H1 (cell line): ENCODE measurements at regions not wholly inside any gene's neighbourhood (a gene's known extent, or its start where the extent isn't known, plus 50 kb on each side); places are given as distances from the start of the nearest gene placed in this dataset.

Source experiments
- BRCA1 ChIP-seq: IDR thresholded peaks from 2 replicates; pipeline ENCODE4 v1.6.1; 2012; ENCODE audit warnings: low read depth, low read length, improper control_type of control experiment
- CBX5 ChIP-seq: fragments of 300-800, 300-1000 bp; sonication (generic); IDR thresholded peaks from 2 replicates; pipeline ENCODE4 v1.7.1; 2016; ENCODE audit warnings: antibody characterized with exemption, low read length, low read depth
- CHD7 ChIP-seq: fragments of 300-600 bp; sonication (generic); IDR thresholded peaks from 2 replicates; pipeline ENCODE4 v1.7.1; 2012; ENCODE audit warnings: low read length, moderate library complexity, mild to moderate bottlenecking, inconsistent platforms; ENCODE audit not compliant: insufficient replicate concordance
- GTF2F1 ChIP-seq: IDR thresholded peaks from 2 replicates; pipeline ENCODE4 v1.6.1; 2012; ENCODE audit warnings: low read depth, low read length, improper control_type of control experiment, borderline replicate concordance
- KDM4A ChIP-seq: IDR thresholded peaks from one replicate; pipeline ENCODE4 v1.7.1; 2012; ENCODE audit warnings: low read depth, mild to moderate bottlenecking, moderate library complexity, low read length, inconsistent platforms; ENCODE audit not compliant: severe bottlenecking
- SAP30 ChIP-seq: fragments of 300-600 bp; sonication (generic); IDR thresholded peaks from 2 replicates; pipeline ENCODE4 v1.7.1; 2012; ENCODE audit warnings: low read length, moderate library complexity, mild to moderate bottlenecking, inconsistent platforms; ENCODE audit not compliant: insufficient read depth, insufficient replicate concordance
- SIN3A ChIP-seq, 2 experiments: IDR thresholded peaks in 1 of 2; conservative IDR thresholded peaks in 1 of 2; 2 replicates each; pipeline ENCODE4 v1.6.1; 2011 to 2012; ENCODE audit warnings: low read length in 2 of 2, improper control_type of control experiment in 1 of 2, low read depth in 1 of 2, mild to moderate bottlenecking in 1 of 2
- SP1 ChIP-seq: IDR thresholded peaks from 2 replicates; pipeline ENCODE4 v1.6.1; 2011; ENCODE audit warnings: low read depth, low read length
- SRF ChIP-seq: IDR thresholded peaks from 2 replicates; pipeline ENCODE4 v1.6.1; 2011; ENCODE audit warnings: mild to moderate bottlenecking, low read depth, low read length, moderate library complexity
- SUZ12 ChIP-seq: fragments of 200-600 bp; sonication (generic); IDR thresholded peaks from 2 replicates; pipeline ENCODE4 v1.6.1; 2012; ENCODE audit warnings: mild to moderate bottlenecking, inconsistent platforms, low read length, moderate library complexity, mixed read lengths
- USF2 ChIP-seq: IDR thresholded peaks from 2 replicates; pipeline ENCODE4 v1.6.1; 2011; ENCODE audit warnings: low read length, improper control_type of control experiment

GRCh38 chr21:16205527-16205926 lies 475.7 kb downstream of the USP25 start (continued):
- TF ChIP-seq CHD7 (no peak), SUZ12 (no peak), GTF2F1 (no peak), SP1 (no peak), CBX5 (no peak), KDM4A (no peak), SAP30 (no peak), BRCA1 (no peak), SIN3A (conservative IDR thresholded peaks at IDR 0.05 in 1 of 2, IDR thresholded peaks at IDR 0.05 in 1 of 2; ENCODE audit: low read depth in 1 of 2, low read length in 2 of 2) (no peak), USF2 (no peak), SRF (no peak)
